GM12872 (cell line): ENCODE measurements at regions not wholly inside any gene's neighbourhood (a gene's known extent, or its start where the extent isn't known, plus 50 kb on each side); places are given as distances from the start of the nearest gene placed in this dataset.

Experiments
- CTCF ChIP-seq: IDR thresholded peaks from 3 replicates; pipeline ENCODE4 v1.5.1; 2011; ENCODE audit warnings: low read depth, mild to moderate bottlenecking, low read length, moderate library complexity; ENCODE audit not compliant: insufficient read depth

GRCh38 chr1:82995951-82996350 lies 1003.0 kb downstream of the TTLL7 start:
- TF ChIP-seq CTCF, result no peak

GRCh38 chr1:82994616-82995263 lies 1004.2 kb downstream of the TTLL7 start:
- TF ChIP-seq CTCF, result no peak

- no peak for TF ChIP-seq CTCF
These were observed 1007.4 kb downstream of the TTLL7 start for GRCh38 chr1:82991569-82991968.

- TF ChIP-seq CTCF, result no peak
These were observed 1019.2 kb downstream of the TTLL7 start for GRCh38 chr1:82979593-82980236.

- TF ChIP-seq CTCF, result no peak
These were observed 1020.2 kb downstream of the TTLL7 start for GRCh38 chr1:82978461-82979324.

GRCh38 chr1:82972841-82973553 lies 1025.9 kb downstream of the TTLL7 start:
- no peak for TF ChIP-seq CTCF

GRCh38 chr1:82969340-82969739 lies 1029.6 kb downstream of the TTLL7 start:
- no peak for TF ChIP-seq CTCF
